H1 (cell line): ENCODE measurements at regions not wholly inside any gene's neighbourhood (a gene's known extent, or its start where the extent isn't known, plus 50 kb on each side); places are given as distances from the start of the nearest gene placed in this dataset.

Source experiments
- BCL11A ChIP-seq, 2 experiments: IDR thresholded peaks; one replicate each; pipeline ENCODE4 v1.6.1; 2011; ENCODE audit warnings: low read depth in 2 of 2, low read length in 2 of 2, mild to moderate bottlenecking in 2 of 2
- CTCF ChIP-seq, 3 experiments: IDR thresholded peaks; 1 replicate in 2 of 3; 2 replicates in 1 of 3; pipeline versions ENCODE4 v1.5.1 to v1.6.1; 2011; ENCODE audit warnings: low read length in 3 of 3, mild to moderate bottlenecking in 3 of 3, inconsistent platforms in 2 of 3, low read depth in 1 of 3, moderate library complexity in 1 of 3; ENCODE audit not compliant: insufficient read depth in 1 of 3; ENCODE audit errors: control extremely low read depth in 1 of 3
- EP300 ChIP-seq, 2 experiments: IDR thresholded peaks; 1 replicate in 1 of 2; 2 replicates in 1 of 2; pipeline ENCODE4 v1.6.1; 2011 to 2012; ENCODE audit warnings: low read depth in 2 of 2, low read length in 2 of 2, mild to moderate bottlenecking in 2 of 2, borderline replicate concordance in 1 of 2, inconsistent platforms in 1 of 2, moderate library complexity in 1 of 2
- EZH2 ChIP-seq: fragments of 200-600 bp; sonication (generic); IDR thresholded peaks from 2 replicates; pipeline ENCODE4 v1.7.1; 2012; ENCODE audit warnings: low read depth, mild to moderate bottlenecking, moderate library complexity, low read length, inconsistent platforms; ENCODE audit not compliant: severe bottlenecking
- NRF1 ChIP-seq: IDR thresholded peaks from 2 replicates; pipeline ENCODE4 v1.6.1; 2011; ENCODE audit warnings: mild to moderate bottlenecking, low read depth, low read length, improper control_type of control experiment
- POLR2AphosphoS5 ChIP-seq: IDR thresholded peaks from 2 replicates; pipeline ENCODE4 v1.6.1; 2011; ENCODE audit warnings: low read depth, low read length
- SP1 ChIP-seq: IDR thresholded peaks from 2 replicates; pipeline ENCODE4 v1.6.1; 2011; ENCODE audit warnings: low read depth, low read length
- TCF12 ChIP-seq: IDR thresholded peaks from 2 replicates; pipeline ENCODE4 v1.6.1; 2011; ENCODE audit warnings: low read depth, mild to moderate bottlenecking, low read length

- no peak for TF ChIP-seq NRF1
- no peak for TF ChIP-seq EZH2
- no peak for TF ChIP-seq CTCF (IDR thresholded peaks at IDR 0.05; ENCODE audit: control extremely low read depth in 1 of 3, insufficient read depth in 1 of 3, low read depth in 1 of 3, low read length in 3 of 3)
- no peak for TF ChIP-seq TCF12
- no peak for TF ChIP-seq POLR2AphosphoS5
- TF ChIP-seq BCL11A (IDR thresholded peaks at IDR 0.05; ENCODE audit: low read depth in 2 of 2, low read length in 2 of 2) = no peak
- no peak for TF ChIP-seq EP300 (IDR thresholded peaks at IDR 0.05; ENCODE audit: borderline replicate concordance in 1 of 2, low read depth in 2 of 2, low read length in 2 of 2)
- no peak for TF ChIP-seq SP1
Observed at GRCh38 chr4:101594588-101594987, 195.9 kb upstream of the BANK1 start.
